ENCODE measurements at regions not wholly inside any gene's neighbourhood (a gene's known extent, or its start where the extent isn't known, plus 50 kb on each side); places are given as distances from the start of the nearest gene placed in this dataset.
"Not testable (repeated sequence)": the region's sequence is repeated elsewhere in the genome, so short reads cannot be mapped to it uniquely, and the experiment has no call there.

GRCh38 chr17:53765609-53766008 lies 57.1 kb upstream of the KIF2B start:
- DNase-seq: no peak

- no peak for DNase-seq
These were observed 57.6 kb upstream of the KIF2B start for GRCh38 chr17:53765129-53765528.

GRCh38 chr17:53757559-53757958 lies 65.2 kb upstream of the KIF2B start:
- DNase-seq: no peak

GRCh38 chr17:53757116-53757515 lies 65.6 kb upstream of the KIF2B start:
- not testable (repeated sequence) for DNase-seq

- DNase-seq: peak; percentile 3
These were observed 73.5 kb upstream of the KIF2B start for GRCh38 chr17:53749178-53749577.

- DNase-seq: not testable (repeated sequence)
These were observed 74.4 kb upstream of the KIF2B start for GRCh38 chr17:53748159-53748820.

GRCh38 chr17:53740312-53740711 lies 82.4 kb upstream of the KIF2B start:
- DNase-seq: no peak

GRCh38 chr17:53736516-53737240 lies 86.0 kb upstream of the KIF2B start:
- DNase-seq: peak; percentile 36

- no peak for DNase-seq
These were observed 98.0 kb upstream of the KIF2B start for GRCh38 chr17:53724726-53725125.

GRCh38 chr17:53722407-53722806 lies 100.3 kb upstream of the KIF2B start:
- no peak for DNase-seq

- DNase-seq: no peak
These were observed 101.6 kb upstream of the KIF2B start for GRCh38 chr17:53721101-53721500.

GRCh38 chr17:53719229-53719628 lies 103.5 kb upstream of the KIF2B start:
- no peak for DNase-seq

GRCh38 chr17:53707566-53707965 lies 115.2 kb upstream of the KIF2B start:
- no peak for DNase-seq

GRCh38 chr17:53696286-53696685 lies 126.4 kb upstream of the KIF2B start:
- no peak for DNase-seq

- no peak for DNase-seq
These were observed 135.4 kb upstream of the KIF2B start for GRCh38 chr17:53687324-53687723.

GRCh38 chr17:53680745-53681144 lies 142.0 kb upstream of the KIF2B start:
- no peak for DNase-seq

GRCh38 chr17:53668854-53669253 lies 153.9 kb upstream of the KIF2B start:
- DNase-seq: no peak

- DNase-seq: peak; percentile 3
These were observed 160.1 kb upstream of the KIF2B start for GRCh38 chr17:53662608-53663007.

- no peak for DNase-seq
These were observed 163.5 kb upstream of the KIF2B start for GRCh38 chr17:53659181-53659580.

GRCh38 chr17:53655591-53655990 lies 167.1 kb upstream of the KIF2B start:
- no peak for DNase-seq

- no peak for DNase-seq
These were observed 173.5 kb upstream of the KIF2B start for GRCh38 chr17:53649201-53649600.

GRCh38 chr17:53646835-53647234 lies 175.9 kb upstream of the KIF2B start:
- DNase-seq: no peak

- no peak for DNase-seq
These were observed 181.9 kb upstream of the KIF2B start for GRCh38 chr17:53640808-53641207.

- DNase-seq: no peak
These were observed 187.3 kb upstream of the KIF2B start for GRCh38 chr17:53635444-53635843.

- no peak for DNase-seq
These were observed 188.9 kb upstream of the KIF2B start for GRCh38 chr17:53633856-53634255.
